ENCODE measurements at regions not wholly inside any gene's neighbourhood (a gene's known extent, or its start where the extent isn't known, plus 50 kb on each side); places are given as distances from the start of the nearest gene placed in this dataset.

GRCh38 chr9:15021146-15021545 is 110.9 kb upstream of the FREM1 start:
- WGBS: 53% methylated on average over 1 of the region's 1 CpG
- TF ChIP-seq RAD21 (IDR thresholded peaks at IDR 0.05): no peak
- TF ChIP-seq SP1 (IDR thresholded peaks at IDR 0.05): no peak
- no peak for TF ChIP-seq RXRA (IDR thresholded peaks at IDR 0.05)
- no peak for TF ChIP-seq FOXA1 (IDR thresholded peaks at IDR 0.05)
- TF ChIP-seq ZBTB33 (IDR thresholded peaks at IDR 0.05): no peak
- no peak for TF ChIP-seq ATF3 (IDR thresholded peaks at IDR 0.05)
- no peak for TF ChIP-seq FOXA2 (IDR thresholded peaks at IDR 0.05)

GRCh38 chr9:15018096-15018637 is 107.9 kb upstream of the FREM1 start:
- no peaks in the 10 kb centered on the region for H3K9me3 ChIP-seq (ENCODE audit: control insufficient read depth in 4 of 4, low read length in 3 of 4)
- H3K27ac ChIP-seq (ENCODE audit: low read depth in 1 of 2, low read length in 2 of 2): no peak overlapping the region
- no peaks in the 10 kb centered on the region for H3K27me3 ChIP-seq (ENCODE audit: control insufficient read depth in 4 of 4, insufficient read depth in 4 of 4, low read length in 3 of 4)
- no peak for DNase-seq (ENCODE audit: low spot score)
- 51% methylated on average over 6 of the region's 6 CpGs for WGBS
- no peaks in the 10 kb centered on the region for H3K4me1 ChIP-seq (ENCODE audit: control insufficient read depth in 4 of 4, insufficient read depth in 4 of 4, low read length in 3 of 4)
- no peak for TF ChIP-seq SP1 (IDR thresholded peaks at IDR 0.05)
- TF ChIP-seq YY1 (IDR thresholded peaks at IDR 0.05): no peak
- no peak for TF ChIP-seq TAF1 (conservative IDR thresholded peaks at IDR 0.05)
- H3K36me3 ChIP-seq (ENCODE audit: control insufficient read depth in 4 of 4, insufficient read depth in 3 of 4, low read depth in 1 of 4, low read length in 3 of 4): no peaks in the 10 kb centered on the region
- no peak overlapping the region for H3K4me3 ChIP-seq (ENCODE audit: low read depth in 1 of 3, low read length in 3 of 3)
- no peak overlapping the region for H3K9ac ChIP-seq (ENCODE audit: low read depth in 1 of 2, low read length in 2 of 2)

More at GRCh38 chr9:15021146-15021545, 110.9 kb upstream of the FREM1 start:
- no peaks in the 10 kb centered on the region for H3K9me3 ChIP-seq (ENCODE audit: control insufficient read depth in 4 of 4, low read length in 3 of 4)
- H3K27me3 ChIP-seq (ENCODE audit: control insufficient read depth in 4 of 4, insufficient read depth in 4 of 4, low read length in 3 of 4): no peaks in the 10 kb centered on the region
- no peaks in the 10 kb centered on the region for H3K4me1 ChIP-seq (ENCODE audit: control insufficient read depth in 4 of 4, insufficient read depth in 4 of 4, low read length in 3 of 4)
- no peak for DNase-seq (ENCODE audit: low spot score)
- H3K9ac ChIP-seq (ENCODE audit: low read depth in 1 of 2, low read length in 2 of 2): no peak overlapping the region
- no peak overlapping the region for H3K4me3 ChIP-seq (ENCODE audit: low read depth in 1 of 3, low read length in 3 of 3)
- no peaks in the 10 kb centered on the region for H3K36me3 ChIP-seq (ENCODE audit: control insufficient read depth in 4 of 4, insufficient read depth in 3 of 4, low read depth in 1 of 4, low read length in 3 of 4)
- no peak overlapping the region for H3K27ac ChIP-seq (ENCODE audit: low read depth in 1 of 2, low read length in 2 of 2)

GRCh38 chr9:15010581-15010980 is 100.4 kb upstream of the FREM1 start:
- DNase-seq (ENCODE audit: low spot score): no peak
- no peak overlapping the region for H3K4me3 ChIP-seq (ENCODE audit: low read depth in 1 of 3, low read length in 3 of 3)
- H3K27ac ChIP-seq (ENCODE audit: low read depth in 1 of 2, low read length in 2 of 2): no peak overlapping the region
- no peaks in the 10 kb centered on the region for H3K27me3 ChIP-seq (ENCODE audit: control insufficient read depth in 4 of 4, insufficient read depth in 4 of 4, low read length in 3 of 4)
- H3K36me3 ChIP-seq (ENCODE audit: control insufficient read depth in 4 of 4, insufficient read depth in 3 of 4, low read depth in 1 of 4, low read length in 3 of 4): no peaks in the 10 kb centered on the region
- no peaks in the 10 kb centered on the region for H3K9me3 ChIP-seq (ENCODE audit: control insufficient read depth in 4 of 4, low read length in 3 of 4)
- TF ChIP-seq RAD21 (IDR thresholded peaks at IDR 0.05): no peak
- TF ChIP-seq CTCF (IDR thresholded peaks at IDR 0.05; ENCODE audit: low read depth, low read length, missing input control): no peak
- TF ChIP-seq GABPA (IDR thresholded peaks at IDR 0.05 in 1 of 2, conservative IDR thresholded peaks at IDR 0.05 in 1 of 2): no peak
- no peak for TF ChIP-seq RXRA (IDR thresholded peaks at IDR 0.05)
- no peak for TF ChIP-seq ZBTB33 (IDR thresholded peaks at IDR 0.05)
- TF ChIP-seq HNF4A (conservative IDR thresholded peaks at IDR 0.05): no peak
- no peak for TF ChIP-seq SP1 (IDR thresholded peaks at IDR 0.05)
- no peak for TF ChIP-seq REST (IDR thresholded peaks at IDR 0.05)
- TF ChIP-seq HNF4G (IDR thresholded peaks at IDR 0.05): no peak
- H3K9ac ChIP-seq (ENCODE audit: low read depth in 1 of 2, low read length in 2 of 2): no peak overlapping the region
- H3K4me1 ChIP-seq (ENCODE audit: control insufficient read depth in 4 of 4, insufficient read depth in 4 of 4, low read length in 3 of 4): no peaks in the 10 kb centered on the region

Data from liver (tissue), 8 donors.